Hematopoietic multipotent progenitor cell treated with erythropoietin and hydrocortisone succinate and interleukin-3 and kit ligand, for 8 days (in vitro differentiated cells): ENCODE measurements at regions not wholly inside any gene's neighbourhood (a gene's known extent, or its start where the extent isn't known, plus 50 kb on each side); places are given as distances from the start of the nearest gene placed in this dataset.

Source experiments
- DNase-seq: peaks from one replicate; pipeline ENCODE4 v3.0.0-alpha.2; 2015

DNA sequence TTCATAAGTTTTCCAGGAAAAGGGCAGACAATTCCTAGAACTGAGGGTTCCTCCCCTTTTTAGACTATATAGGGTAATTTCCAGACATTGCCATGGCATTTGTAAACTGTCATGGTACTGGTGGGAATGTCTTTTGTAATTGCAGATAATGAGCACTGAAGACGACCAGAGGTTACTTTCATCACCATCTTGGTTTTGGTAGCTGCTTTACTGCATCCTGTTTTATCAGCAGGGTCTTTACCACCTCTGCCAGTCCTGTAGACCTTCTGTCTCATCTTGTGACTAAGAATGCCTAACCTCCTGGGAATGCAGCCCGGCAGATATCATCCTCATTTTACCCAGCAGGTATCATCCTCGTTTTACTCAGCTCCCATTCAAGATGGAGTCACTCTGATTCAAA is 583.9 kb upstream of the KLHL29 start:
- DNase-seq, result no peak

DNA sequence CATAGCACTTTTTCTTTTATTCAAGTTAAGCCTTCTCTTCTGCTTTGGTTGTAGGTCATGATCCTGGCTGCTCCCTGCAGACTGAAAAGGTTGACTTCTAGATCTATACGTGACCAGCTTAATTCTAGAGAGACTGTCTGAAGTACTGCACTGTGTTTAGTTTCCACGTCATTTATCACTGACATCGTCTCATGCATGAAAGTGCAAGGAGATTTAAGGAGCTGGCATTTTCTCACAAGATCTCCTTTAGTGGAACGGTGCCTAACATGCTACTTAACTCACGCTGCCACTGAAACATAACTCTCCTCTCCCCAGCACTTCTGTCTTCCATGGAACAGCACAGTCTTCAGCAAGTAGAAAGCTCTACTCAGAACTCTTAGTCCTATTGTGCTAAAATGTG is 583.0 kb upstream of the KLHL29 start:
- DNase-seq, result no peak

DNA sequence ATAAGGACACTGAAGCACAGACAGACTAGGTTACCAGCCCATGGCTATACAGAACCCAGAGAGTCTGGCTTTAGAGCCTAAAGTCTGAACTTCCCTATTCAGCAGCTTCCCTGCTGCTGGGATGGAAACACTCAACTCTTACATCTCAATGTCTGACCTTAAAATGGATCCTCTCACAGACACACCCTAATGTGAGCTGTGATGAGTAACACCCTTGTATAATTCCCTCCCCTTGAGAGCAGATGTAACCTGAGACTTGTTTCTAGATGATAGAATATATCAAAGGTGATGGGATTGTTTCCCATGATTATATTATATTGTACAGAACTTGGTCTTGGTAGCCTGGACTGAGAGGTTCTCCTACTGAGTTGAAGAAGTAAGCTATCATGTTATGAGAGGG is 577.1 kb upstream of the KLHL29 start:
- DNase-seq, result no peak

DNA sequence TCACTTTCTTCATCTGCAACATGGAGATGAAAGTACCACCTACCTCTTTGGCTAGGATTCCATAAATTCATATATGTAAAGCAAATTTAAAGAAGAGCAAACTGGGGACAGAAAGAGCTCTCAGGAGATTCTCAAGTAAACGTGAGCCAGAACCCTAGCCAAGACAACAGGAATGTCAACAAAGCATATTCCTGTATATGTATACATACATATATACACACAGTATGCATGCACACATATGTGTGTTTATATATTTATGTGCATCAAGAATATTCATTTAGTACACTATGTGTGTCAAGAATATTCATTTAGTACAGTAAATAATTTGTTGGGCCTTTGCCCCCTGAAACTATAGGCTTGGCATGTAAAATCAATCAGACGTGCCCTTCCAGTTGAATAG is 574.4 kb upstream of the KLHL29 start:
- DNase-seq, result no peak

DNA sequence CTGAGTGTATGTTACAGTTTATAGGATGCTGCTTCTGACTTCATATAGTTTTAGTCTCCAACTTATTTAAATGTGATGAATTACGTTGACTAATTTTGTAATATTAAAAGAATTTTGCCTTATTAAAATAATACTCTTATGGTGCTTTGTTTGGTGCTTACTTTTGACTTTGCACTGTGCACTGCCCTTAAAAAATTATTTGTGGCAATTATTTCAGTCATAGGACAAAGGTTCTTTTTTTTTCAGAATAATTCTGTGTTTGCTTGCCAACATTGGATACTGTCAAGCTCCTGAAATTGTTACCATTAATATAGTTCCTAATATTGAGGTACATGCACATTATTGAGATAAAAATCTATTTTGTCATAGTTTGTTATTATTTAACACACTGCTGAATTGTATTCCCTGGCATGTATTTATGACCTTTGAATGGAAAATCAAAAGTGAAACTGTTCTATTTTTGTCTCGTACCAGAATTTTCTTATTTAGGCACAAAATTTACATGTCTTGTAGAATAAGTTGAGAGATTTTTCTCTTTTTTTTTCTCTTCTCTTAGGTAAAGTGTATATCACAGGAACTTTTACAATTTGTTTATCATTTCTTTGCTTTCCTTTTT is 572.8 kb upstream of the KLHL29 start:
- no peak for DNase-seq

DNA sequence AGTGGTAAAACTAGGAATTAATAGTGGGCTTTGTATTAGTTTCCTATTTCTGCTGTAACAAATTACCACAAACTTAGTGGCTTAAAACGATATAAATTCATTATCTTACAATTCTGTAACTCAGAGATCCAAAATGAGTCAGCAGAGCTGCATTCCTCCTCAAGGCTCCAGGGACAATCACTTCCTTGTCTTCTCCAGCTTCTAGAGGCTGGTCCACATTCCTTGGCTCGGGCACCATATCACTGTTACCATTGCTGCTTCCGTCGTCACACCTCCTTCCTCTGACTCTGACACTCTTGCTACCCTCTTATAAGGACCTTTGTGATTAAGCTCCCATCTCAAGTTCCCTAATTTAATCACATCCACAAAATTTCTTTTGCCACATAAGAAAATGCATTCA is 567.8 kb upstream of the KLHL29 start:
- no peak for DNase-seq

DNA sequence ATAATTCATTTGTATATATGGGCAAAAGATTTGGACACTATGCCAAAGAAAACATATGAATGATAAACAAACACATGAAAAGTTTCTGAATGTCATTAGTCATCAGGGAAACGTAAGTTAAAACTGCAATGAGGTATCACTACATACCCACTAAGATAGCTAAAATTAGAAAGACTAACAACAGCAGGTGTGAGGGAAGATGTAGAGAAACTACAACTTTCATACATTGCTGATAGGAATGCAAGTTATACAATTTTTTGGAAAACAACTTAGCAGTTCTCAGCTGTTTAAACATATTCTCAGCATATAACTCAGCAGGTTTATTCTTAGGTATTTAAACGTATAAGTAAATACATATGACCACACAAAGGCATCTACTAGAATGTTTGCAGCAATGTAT is 563.5 kb upstream of the KLHL29 start:
- DNase-seq, result no peak

DNA sequence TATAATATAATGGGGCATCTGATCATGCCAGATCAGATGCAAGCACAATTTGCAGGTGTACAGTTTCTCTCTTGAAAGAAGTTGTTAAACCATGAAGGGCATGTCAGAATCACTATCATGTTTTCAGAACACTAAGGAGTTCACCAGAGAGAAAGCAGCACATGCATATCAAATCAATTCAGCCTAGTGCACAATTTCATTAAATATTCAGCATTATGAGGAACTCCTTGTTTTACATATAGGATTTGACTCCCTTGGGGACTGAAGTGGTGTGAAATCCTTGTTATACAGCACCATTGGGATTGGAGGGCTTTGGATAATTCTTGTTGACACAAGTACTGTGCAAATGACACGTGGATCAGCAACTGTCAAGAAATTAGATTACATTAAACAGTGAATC is 562.1 kb upstream of the KLHL29 start:
- no peak for DNase-seq

DNA sequence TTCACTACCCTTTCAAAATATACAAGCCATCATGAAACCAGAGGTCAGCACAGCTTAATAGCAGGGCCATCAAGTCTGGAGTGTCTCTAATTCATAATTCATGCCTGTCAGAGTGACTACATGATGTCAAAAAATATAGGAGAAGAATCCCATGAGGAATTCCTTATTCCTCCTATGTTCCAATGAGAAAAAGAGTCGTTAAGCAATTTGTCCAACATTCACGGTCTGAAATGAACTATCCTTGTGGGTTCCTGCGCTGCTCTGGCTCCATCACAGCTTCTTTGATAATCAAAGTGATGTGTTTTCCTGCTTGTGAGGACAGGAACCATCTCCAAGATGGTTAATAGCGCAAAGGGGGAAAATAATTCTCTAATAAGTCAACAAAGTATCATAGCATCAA is 560.4 kb upstream of the KLHL29 start:
- DNase-seq, result no peak

DNA sequence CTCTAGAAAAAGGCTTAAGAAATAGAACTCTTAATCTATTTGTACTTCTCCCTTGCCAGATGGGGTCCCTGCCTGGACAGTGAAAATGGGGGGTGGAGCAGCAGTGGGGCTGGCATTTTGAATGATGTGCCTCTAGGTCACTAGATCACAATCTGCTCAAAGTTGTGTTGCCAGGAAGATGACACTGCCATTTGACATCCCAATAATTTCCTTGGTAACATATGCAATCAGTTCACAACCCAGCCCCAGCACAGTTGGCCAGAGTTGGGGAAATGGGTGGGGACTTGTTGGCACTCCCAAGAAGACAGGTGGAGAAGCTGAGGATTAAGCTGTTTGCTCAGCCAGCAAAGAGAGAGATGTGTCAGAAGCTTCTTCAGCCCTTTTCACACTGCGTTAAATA is 558.3 kb upstream of the KLHL29 start:
- DNase-seq, result no peak

DNA sequence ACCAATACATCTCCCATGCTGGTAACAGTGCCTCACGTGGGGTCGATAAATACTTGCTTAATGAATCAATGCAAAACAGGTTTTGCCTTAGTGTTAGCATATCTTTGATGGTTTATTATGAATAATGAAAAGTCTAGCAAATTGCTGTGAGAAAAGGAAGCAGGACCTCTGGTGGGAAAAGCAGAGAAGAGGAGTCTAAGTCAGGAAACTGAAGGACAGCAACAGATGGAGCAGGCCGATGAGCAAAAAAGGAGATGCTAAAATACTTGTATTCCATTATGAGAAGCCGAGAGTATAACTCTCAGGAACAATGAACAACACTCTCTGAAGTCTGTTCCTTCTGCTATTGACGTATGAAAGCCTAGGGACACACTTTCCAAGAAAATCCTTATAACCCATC is 555.2 kb upstream of the KLHL29 start:
- DNase-seq, result no peak

DNA sequence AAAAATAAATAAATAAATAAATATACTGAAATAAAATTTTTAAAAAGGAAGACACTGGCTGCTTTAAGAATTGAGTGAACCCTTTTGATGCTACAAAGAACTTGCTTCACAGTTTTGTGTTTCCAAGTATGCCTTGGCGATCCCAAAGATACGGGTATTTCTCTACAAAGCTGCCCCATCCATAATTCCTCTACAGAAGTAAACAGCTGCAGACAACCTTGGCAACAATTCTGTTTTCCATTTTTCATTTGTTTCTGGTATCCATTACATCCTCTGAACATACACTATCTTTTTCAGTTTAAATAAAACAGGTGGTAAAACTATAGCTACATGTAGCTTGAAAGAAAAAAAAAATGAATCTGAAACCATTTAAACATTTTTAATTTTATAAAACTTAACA is 552.8 kb upstream of the KLHL29 start:
- DNase-seq, result no peak

DNA sequence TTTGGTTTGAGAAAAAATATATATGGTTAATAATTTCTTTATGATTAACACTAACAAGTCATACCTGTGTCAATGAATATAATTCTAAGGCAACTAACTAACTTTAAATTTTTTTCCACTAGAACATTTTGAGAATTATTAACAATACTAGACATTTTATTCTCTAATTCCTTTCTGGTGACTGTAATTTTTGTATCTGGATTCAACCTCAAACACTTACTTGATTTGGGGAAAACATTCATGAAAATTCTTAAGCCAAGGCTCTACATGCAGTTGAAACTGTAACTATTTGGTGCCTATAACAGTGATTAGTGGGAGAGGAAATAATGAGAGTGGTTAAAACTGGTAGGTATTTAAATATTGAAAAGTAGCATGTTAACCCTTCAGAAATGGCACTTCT is 546.5 kb upstream of the KLHL29 start:
- DNase-seq, result no peak

DNA sequence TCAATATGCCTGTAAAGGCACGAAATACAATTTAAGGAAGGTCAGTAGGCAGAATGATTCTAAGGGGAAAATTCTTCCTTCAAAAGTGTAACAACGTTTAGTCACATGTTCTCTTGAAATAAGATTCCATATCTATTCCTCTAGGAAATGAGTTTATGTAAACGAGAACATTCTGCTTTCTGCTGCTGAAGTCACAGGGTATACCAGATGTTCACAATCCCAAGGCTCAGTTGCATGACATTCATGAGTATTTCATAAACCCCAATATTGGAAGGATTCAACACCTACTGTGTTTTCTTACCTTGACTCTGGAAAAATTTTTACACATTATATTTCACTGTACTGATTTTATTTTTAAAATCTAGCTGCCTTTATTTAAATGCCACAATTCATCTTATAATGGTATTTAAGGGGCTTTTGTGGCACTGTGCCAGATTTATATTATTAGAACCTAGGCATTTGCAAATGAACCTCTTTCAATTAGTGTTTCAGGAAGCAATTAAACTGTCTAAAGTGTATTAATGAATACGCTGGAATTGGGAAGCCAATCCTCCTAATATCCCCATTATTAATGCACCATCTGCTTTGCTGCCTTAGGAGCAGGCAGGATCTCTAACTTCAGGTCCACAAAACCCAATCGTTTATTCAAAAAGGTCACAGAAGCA is 542.6 kb upstream of the KLHL29 start:
- DNase-seq, result no peak

DNA sequence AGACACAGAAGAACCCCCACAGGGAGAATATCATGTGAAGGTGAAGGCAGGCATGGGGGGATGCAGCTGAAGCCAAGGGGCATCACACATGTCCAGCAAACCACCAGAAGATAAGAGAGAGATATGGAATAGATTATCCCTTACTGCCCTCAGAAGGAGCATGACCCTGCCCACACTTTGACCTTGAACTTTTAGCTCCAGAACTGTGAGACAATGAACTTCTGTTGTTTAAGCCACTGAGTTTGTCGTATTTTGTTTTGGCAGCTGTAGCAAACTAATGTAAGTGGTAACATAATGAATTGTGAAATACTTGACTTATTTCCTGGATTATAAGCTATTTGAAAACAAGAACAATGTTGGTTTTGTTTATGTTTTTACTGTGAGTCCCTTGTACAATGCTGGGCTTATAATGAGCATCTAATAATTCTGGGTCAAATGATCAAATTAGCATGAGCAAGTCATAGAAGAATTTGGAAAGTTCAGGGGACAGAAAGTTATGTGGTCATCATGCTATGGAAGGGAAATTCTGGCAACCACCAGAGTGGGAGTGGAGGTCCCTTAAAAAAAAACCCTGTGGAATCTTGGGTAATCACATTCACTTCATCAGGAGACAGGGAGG is 541.0 kb upstream of the KLHL29 start:
- no peak for DNase-seq

DNA sequence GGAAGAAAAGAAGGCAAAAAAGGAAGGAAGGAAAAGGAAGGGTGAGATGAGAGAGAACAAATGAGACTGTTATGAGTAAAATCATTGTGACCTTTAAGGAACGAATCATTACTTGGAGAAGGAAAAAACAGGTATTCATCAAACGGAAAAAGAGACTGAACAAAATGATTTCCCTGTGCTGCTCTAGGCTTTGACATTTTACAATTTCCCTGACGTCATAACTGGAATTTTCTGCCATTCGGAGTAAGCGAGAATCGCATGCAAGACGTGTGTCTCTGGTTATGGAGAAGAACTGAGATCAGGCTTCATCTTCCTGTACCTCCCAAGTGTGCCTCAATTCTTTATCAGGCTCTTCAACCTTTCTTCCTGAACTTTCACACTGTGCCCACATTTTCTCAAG is 534.7 kb upstream of the KLHL29 start:
- no peak for DNase-seq

DNA sequence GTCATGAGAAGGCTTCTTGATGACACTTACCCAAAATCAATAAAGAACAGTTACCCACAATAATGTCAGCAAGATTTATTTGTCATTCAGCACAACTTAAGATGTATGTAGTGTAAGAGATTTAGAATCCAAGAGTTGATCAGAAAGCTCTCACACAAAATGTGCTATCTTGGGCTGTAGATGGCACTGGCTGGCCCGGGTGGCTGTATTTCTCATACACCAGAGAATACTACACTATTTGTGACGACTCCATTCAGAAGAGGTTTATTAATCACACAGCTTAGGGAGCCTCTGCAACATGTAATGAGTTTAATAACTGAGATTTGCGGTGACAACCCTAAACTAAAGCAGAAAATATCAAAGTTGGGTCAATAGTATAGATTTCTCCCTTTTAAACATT is 530.4 kb upstream of the KLHL29 start:
- no peak for DNase-seq

DNA sequence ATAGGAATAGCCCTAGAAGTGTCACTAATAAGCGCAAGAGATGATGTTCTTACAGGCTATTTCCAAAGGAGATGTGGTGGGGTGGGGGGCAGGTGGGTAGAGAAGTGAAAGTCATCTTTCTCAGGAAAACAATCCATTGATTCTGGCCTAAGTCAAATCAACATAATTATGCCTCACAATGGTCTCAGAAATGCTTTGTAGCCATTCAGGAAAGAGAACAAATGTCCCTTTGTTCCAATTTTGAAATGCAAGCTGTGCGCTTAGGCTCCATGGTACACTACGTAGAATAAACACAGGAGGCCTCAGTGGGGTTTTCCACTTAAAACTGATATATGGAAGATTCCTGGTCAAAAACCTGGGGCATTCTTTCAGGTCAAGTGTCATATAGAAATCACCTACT is 529.9 kb upstream of the KLHL29 start:
- DNase-seq, result no peak

DNA sequence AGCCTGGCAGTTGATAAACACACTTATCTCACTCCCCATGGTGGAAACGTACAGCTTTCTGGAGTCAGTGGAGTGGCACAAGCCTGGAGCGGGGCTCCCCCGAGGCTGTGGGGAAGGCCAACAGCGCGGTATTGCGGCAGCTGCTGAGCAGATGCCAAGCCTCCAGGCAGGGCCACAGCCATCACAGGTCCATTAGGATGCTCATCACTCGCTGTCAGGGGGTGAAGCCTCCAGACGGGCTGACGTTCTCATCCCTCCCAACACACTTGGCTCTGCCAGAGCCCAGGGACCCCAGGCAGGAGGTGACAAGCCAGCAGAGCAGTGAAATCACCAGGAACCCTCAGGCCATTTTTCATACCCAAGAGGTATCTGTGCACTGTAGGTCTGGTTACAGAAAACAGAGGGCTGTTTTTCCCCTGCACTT is 529.2 kb upstream of the KLHL29 start:
- DNase-seq, result no peak

DNA sequence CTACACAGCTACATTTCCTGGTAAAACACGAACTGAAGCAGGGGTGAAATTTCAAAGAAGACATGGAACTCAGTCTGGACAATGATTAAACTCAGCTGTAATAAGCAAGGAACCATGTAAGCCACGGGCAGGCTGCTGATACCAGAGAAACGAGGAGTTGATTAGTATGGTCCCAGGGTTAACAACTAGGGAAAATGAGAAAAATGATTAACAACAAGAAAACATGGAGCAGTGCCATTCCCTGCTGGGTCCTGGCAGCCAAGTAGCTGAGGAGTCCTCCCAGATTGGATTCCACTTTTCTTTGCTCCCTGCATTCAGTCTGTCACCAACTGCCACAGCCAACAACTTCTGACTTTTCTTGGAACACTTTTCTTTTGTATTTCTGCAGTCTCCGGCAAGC is 517.0 kb upstream of the KLHL29 start:
- no peak for DNase-seq

DNA sequence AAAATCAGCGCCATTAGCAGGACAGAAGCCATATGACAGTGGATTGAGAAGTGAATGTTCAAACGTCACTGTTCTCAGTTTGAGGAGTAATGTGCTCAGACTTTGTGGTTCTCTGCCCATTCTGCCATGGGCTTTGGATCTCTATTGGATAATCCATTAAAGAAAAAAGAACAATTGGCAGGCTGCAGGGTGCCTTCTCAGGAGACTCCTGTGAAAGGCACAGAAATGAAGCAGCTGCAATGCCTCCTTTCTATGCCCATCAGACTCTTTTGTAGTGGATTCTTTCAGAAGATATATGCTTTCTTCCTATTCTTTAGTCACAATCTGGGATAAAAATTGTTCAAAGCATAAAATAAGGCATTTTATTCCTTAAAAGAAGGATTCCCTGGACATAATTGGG is 506.9 kb upstream of the KLHL29 start:
- DNase-seq, result no peak

DNA sequence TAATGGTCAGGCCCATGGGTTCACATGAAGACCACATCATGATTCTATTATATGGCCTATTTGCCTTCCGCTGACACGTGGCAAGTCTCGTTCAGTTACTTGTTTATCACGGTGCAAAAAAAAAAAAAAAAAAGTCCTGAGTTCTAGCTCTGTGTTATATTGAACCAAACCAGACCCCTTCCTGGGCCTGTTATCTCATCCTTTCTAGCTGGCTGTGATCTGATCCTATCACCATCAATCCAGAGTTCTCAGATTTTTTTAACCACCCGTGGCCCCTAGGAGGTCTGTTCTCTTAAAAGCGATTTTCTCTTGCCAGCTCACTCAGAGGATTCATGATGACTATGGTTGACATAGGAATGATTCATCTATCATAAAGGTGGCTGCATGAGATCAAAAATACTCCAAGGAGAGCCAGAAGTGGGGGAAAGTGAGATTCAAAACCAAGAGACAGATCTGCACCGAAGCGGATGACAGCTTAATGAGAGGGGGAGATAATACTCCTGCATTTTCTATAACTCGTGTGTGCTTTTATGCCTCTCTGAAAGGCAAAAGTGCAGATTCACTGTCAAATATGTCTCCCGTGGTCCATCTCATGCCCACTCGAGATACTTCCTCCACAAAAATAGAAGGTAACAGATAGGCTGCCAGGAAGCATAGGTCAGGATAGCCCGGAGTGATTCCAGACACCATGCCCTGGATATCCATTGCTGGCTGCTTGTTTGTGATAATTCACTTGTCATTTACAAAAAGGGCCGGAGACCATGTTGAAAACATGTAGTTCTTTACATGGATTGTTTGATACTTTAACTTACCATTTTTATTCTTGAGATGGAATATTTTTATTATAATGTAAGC is 505.7 kb upstream of the KLHL29 start:
- DNase-seq, result no peak

DNA sequence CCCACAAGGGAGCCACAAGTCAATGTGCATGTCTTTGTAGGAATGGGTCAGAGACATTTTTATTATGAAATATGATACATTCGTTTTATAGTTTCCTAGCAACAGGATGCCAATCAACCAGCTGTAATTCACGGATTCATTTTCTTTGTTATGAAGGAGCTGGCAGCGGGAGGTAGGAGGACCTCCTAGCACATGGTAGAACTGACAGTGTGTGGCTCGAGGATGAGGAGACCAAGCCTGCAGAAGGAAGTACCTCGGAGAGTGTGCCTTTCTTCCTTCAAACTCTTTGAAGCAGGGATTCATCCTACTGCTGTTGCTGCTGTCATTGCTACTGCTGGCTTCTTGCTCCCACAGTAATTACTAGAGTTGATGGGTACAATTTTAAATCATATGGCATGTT is 504.8 kb upstream of the KLHL29 start:
- no peak for DNase-seq

DNA sequence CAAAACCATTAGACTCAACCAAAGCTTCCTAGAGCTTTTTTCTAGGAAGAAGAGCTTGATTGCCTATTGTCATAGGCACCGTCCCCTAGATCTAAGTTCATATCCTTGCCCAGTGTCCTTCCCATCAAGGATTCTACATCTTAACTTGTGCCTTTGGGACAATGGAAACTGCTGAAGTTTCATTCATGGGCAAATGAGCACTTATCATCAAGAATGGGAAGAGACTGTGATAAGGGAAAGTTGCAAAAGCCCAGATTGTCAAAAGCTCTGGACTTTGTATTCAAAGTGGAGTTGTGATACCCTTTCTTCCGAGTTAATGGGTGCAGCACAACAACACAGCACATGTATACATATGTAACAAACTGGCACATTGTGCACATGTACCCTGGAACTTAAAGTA is 503.0 kb upstream of the KLHL29 start:
- DNase-seq, result no peak
